ENCODE measurements at regions not wholly inside any gene's neighbourhood (a gene's known extent, or its start where the extent isn't known, plus 50 kb on each side); places are given as distances from the start of the nearest gene placed in this dataset.

DNA sequence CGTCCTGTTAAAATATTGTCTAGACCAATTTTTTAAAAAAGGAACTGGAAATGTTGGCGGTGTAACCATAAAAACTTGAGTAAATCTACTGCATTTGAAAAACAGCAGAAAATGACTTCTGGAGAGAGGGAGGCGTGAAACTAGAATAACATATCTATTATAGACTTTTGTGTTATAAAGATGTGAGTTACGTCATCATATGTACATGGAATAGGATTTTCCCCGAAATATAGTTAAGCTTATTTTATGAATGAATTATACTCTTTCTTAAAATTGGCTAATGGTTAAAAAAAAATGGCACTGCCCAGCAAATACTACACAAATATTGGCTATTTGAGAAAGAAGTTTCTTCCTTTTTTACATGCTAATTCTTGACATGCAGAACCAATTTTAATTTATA is 147.1 kb upstream of the TEX13C start:
- TF ChIP-seq, protein P1, sequence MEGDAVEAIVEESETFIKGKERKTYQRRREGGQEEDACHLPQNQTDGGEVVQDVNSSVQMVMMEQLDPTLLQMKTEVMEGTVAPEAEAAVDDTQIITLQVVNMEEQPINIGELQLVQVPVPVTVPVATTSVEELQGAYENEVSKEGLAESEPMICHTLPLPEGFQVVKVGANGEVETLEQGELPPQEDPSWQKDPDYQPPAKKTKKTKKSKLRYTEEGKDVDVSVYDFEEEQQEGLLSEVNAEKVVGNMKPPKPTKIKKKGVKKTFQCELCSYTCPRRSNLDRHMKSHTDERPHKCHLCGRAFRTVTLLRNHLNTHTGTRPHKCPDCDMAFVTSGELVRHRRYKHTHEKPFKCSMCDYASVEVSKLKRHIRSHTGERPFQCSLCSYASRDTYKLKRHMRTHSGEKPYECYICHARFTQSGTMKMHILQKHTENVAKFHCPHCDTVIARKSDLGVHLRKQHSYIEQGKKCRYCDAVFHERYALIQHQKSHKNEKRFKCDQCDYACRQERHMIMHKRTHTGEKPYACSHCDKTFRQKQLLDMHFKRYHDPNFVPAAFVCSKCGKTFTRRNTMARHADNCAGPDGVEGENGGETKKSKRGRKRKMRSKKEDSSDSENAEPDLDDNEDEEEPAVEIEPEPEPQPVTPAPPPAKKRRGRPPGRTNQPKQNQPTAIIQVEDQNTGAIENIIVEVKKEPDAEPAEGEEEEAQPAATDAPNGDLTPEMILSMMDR (IDR thresholded peaks at IDR 0.05), result no peak
- no peak for TF ChIP-seq POLR2A (IDR thresholded peaks at IDR 0.05)

Measured in thyroid gland (tissue), 4 donors.